ENCODE measurements at regions not wholly inside any gene's neighbourhood (a gene's known extent, or its start where the extent isn't known, plus 50 kb on each side); places are given as distances from the start of the nearest gene placed in this dataset.

DNA sequence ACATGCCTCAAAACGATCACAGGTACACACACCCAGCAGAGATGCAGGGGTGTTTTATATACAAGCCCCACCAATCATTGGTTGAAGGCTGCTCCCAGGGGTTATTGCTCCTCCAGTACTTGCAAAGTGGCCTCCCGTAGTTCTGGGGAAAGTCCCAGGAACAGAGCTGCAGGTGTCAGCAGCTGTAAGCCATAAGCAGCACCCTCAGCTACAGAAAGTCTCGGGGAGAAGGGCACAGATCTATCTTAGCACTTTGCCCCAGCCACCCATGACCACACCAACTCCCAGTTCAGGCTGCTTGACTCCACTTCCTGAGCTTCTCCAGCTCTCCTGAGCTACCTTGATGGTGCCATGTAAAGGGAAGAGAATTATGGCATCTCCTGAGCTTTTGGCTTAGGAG is 222.7 kb upstream of the GJB5 start:
- DNase-seq (ENCODE audit: low read depth in 1 of 2, low spot score in 1 of 2): no peak
- Histone ChIP-seq H3K27ac (replicated peaks) (no peak overlapping the region), H3K4me3 (replicated peaks; ENCODE audit: insufficient read depth, low read length) (no peak overlapping the region), H3K27me3 (ENCODE audit: insufficient read depth, poor library complexity, severe bottlenecking) (peaks cover 5% of the 10 kb centered on the region)
- TF ChIP-seq, protein P1, sequence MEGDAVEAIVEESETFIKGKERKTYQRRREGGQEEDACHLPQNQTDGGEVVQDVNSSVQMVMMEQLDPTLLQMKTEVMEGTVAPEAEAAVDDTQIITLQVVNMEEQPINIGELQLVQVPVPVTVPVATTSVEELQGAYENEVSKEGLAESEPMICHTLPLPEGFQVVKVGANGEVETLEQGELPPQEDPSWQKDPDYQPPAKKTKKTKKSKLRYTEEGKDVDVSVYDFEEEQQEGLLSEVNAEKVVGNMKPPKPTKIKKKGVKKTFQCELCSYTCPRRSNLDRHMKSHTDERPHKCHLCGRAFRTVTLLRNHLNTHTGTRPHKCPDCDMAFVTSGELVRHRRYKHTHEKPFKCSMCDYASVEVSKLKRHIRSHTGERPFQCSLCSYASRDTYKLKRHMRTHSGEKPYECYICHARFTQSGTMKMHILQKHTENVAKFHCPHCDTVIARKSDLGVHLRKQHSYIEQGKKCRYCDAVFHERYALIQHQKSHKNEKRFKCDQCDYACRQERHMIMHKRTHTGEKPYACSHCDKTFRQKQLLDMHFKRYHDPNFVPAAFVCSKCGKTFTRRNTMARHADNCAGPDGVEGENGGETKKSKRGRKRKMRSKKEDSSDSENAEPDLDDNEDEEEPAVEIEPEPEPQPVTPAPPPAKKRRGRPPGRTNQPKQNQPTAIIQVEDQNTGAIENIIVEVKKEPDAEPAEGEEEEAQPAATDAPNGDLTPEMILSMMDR (IDR thresholded peaks at IDR 0.05; ENCODE audit: insufficient read depth, low read length): no peak
- no peak for TF ChIP-seq SPI1 (IDR thresholded peaks at IDR 0.05; ENCODE audit: borderline replicate concordance, low read depth)
- TF ChIP-seq, protein P2, sequence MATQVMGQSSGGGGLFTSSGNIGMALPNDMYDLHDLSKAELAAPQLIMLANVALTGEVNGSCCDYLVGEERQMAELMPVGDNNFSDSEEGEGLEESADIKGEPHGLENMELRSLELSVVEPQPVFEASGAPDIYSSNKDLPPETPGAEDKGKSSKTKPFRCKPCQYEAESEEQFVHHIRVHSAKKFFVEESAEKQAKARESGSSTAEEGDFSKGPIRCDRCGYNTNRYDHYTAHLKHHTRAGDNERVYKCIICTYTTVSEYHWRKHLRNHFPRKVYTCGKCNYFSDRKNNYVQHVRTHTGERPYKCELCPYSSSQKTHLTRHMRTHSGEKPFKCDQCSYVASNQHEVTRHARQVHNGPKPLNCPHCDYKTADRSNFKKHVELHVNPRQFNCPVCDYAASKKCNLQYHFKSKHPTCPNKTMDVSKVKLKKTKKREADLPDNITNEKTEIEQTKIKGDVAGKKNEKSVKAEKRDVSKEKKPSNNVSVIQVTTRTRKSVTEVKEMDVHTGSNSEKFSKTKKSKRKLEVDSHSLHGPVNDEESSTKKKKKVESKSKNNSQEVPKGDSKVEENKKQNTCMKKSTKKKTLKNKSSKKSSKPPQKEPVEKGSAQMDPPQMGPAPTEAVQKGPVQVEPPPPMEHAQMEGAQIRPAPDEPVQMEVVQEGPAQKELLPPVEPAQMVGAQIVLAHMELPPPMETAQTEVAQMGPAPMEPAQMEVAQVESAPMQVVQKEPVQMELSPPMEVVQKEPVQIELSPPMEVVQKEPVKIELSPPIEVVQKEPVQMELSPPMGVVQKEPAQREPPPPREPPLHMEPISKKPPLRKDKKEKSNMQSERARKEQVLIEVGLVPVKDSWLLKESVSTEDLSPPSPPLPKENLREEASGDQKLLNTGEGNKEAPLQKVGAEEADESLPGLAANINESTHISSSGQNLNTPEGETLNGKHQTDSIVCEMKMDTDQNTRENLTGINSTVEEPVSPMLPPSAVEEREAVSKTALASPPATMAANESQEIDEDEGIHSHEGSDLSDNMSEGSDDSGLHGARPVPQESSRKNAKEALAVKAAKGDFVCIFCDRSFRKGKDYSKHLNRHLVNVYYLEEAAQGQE (IDR thresholded peaks at IDR 0.05; ENCODE audit: insufficient replicate concordance, low read depth): no peak
- TF ChIP-seq GABPA (IDR thresholded peaks at IDR 0.05; ENCODE audit: low read depth): no peak
- TF ChIP-seq POLR2AphosphoS5 (IDR thresholded peaks at IDR 0.05; ENCODE audit: low read depth): no peak

DNA sequence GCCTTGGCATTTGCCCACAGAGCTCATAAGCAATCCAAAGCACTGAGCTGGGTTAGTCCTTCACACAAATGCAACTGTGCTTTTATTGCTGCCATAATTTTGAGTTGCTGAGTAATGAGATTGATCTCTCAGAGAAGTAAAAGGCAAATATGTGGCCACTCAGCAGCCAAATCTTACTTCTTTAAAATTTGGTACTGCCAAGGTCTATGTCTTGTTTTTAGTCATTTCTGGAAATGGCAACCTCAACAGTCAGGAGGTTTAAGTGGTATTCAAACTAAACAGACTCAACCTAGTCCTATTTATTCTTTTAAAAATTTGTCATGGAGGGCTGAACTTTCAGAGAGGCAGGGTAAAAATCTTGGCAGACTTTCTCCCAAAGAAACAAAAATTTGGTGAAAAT is 216.4 kb upstream of the GJB5 start:
- no peak for DNase-seq (ENCODE audit: low read depth in 1 of 2, low spot score in 1 of 2)
- Histone ChIP-seq H3K27ac (replicated peaks) (no peak overlapping the region), H3K4me3 (replicated peaks; ENCODE audit: insufficient read depth, low read length) (no peak overlapping the region), H3K27me3 (ENCODE audit: insufficient read depth, poor library complexity, severe bottlenecking) (no peaks in the 10 kb centered on the region)
- TF ChIP-seq, protein P1 (IDR thresholded peaks at IDR 0.05; ENCODE audit: insufficient read depth, low read length): no peak
- no peak for TF ChIP-seq GABPA (IDR thresholded peaks at IDR 0.05; ENCODE audit: low read depth)
- TF ChIP-seq, protein P2 (IDR thresholded peaks at IDR 0.05; ENCODE audit: insufficient replicate concordance, low read depth): no peak
- no peak for TF ChIP-seq POLR2AphosphoS5 (IDR thresholded peaks at IDR 0.05; ENCODE audit: low read depth)
- TF ChIP-seq SPI1 (IDR thresholded peaks at IDR 0.05; ENCODE audit: borderline replicate concordance, low read depth): no peak

DNA sequence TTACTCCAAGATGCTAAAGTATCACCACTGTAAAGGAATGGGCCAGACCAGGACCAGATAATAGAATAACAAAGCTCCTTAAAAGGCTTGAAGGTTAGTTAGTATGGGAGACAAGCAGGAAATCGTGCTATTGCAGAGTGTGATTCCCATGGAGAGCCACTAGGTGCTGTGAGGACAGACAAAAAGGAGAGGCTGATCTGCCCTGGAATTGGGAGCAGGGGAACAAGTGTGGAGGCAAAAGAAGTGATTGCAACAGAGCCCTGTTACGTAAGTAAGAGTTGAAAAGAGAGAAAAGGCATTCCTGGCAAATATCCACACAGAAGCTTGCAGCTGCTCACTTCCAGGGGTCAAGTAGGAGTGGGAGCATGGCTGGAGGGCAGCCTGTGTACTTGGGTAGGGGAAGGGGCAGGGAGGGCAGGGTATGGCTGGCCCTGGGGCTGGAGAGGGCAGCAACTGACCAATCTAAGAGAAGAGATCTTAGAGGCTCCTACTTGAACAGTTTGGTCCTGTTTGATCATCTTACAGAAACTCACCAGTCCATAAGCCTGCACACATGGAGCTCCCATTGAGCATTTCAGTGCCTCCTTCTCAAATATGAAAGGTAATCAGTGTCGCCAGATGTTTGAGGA is 207.7 kb upstream of the GJB5 start:
- H3K4me3 ChIP-seq (replicated peaks; ENCODE audit: insufficient read depth, low read length): no peak overlapping the region
- TF ChIP-seq GABPA (IDR thresholded peaks at IDR 0.05; ENCODE audit: low read depth) (no peak), SPI1 (IDR thresholded peaks at IDR 0.05; ENCODE audit: borderline replicate concordance, low read depth) (no peak), POLR2AphosphoS5 (IDR thresholded peaks at IDR 0.05; ENCODE audit: low read depth) (no peak)
- TF ChIP-seq, protein P1 (IDR thresholded peaks at IDR 0.05; ENCODE audit: insufficient read depth, low read length): no peak
- TF ChIP-seq, protein P2 (IDR thresholded peaks at IDR 0.05; ENCODE audit: insufficient replicate concordance, low read depth): no peak
- no peak overlapping the region for H3K27ac ChIP-seq (replicated peaks)
- DNase-seq (ENCODE audit: low read depth in 1 of 2, low spot score in 1 of 2): no peak
- H3K27me3 ChIP-seq (ENCODE audit: insufficient read depth, poor library complexity, severe bottlenecking): no peaks in the 10 kb centered on the region

Data from HL-60 (cell line).